Stromal cell of bone marrow (primary cell): ENCODE measurements at regions not wholly inside any gene's neighbourhood (a gene's known extent, or its start where the extent isn't known, plus 50 kb on each side); places are given as distances from the start of the nearest gene placed in this dataset.
"Not testable (repeated sequence)": the region's sequence is repeated elsewhere in the genome, so short reads cannot be mapped to it uniquely, and the experiment has no call there.

ENCODE experiments used
- DNase-seq: peaks from one replicate; pipeline ENCODE4 v3.0.0-alpha.2; 2012; ENCODE audit warnings: low read depth

DNA sequence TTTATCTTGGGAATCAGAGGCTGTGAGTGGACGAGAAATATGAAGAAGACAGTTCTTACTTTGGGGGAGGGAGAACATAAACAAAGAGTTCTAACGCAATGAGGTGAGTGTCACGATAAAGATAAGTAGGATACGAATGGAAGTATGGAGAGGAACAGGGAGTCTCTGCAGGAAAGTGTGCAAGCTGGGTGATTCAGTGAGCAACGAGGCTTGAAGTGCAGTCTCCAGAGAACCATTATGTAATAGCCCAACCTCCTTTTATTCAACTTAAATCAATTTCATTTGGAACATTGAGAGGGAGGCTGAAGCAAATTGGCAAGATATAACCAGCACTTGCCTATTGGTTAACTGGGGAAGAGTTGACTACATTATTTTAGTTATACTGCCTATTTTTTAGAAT is 99.3 kb upstream of the PLD5 start:
- no peak for DNase-seq

DNA sequence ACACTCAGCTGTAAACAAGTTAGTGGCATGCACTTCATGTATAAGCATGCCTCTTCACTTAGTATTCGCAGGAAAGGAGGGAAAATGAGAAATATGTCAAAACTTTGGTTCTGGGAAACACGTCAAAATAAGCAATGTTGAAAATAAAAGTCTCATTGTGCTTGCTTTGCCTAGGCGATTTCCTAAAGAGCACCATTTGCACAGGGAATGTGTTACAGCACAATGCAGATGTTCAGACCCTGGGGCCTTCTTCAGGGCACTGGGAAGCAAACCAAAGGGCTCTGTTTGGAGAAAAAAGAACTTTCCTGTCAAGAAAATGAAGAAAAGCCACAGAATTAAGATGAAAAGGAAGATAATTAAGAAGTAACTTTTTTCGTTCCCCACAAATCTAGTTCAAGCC is 98.6 kb upstream of the PLD5 start:
- no peak for DNase-seq

DNA sequence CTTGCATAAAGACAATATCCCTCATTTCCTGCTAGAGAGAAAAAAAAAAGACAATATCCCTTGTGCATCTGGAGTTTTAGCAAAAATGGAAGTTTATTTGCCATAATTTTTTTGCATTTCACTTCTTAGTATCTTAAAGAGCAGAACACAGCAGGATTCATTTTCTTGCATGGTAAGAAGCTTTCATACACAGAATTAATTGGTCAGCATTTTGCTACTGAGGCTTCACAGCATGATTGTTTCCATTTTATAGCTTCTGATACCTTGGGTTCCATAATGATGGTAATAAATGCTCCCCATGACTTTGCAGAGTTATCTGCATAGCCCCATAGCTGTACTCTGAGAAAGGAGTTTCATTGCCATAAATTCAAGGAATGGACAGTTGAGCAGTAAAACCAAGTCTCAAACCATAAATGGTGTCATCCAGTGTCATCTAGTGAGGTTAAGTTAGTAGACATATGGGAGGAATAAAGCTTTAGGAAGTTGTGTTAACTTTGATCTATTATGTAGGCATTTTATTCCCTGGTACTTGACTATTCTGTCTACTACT is 88.8 kb upstream of the PLD5 start:
- no peak for DNase-seq

DNA sequence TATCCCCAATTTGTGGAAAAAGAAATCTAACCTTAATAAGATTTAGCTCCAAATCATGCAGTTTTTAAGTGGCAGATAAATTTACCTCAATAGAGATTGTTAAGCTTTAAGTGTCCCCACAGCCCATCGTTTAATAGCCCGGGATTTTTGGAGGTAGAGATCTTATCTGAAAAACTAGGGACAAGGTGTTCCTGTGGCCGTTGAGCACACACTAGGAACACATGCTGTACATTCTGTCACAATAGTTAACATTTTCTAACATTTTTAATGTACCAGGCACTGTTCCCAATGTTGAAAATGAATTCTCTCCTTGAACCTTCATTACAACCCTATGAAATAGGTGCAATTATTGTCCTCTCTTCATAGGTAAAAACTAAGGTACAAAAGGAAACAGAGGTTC is 85.7 kb upstream of the PLD5 start:
- no peak for DNase-seq

DNA sequence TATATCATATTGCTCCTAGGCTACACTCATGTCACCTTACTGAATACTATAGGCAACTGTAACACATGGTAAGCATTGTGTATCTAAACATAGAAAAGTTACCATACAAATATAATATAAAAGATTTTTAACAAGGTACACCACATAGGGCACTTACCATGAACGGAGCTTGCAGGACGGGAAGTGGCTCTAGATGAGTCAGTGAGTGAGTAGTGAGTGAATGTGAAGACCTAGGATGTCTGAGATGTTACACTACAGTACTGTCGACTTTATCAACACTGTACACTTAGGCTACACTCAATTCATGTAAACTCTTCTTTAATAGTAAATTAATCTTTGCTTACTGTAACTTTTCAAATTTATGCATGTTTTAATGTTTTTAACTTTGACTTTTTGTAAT is 81.0 kb upstream of the PLD5 start:
- DNase-seq, result no peak

DNA sequence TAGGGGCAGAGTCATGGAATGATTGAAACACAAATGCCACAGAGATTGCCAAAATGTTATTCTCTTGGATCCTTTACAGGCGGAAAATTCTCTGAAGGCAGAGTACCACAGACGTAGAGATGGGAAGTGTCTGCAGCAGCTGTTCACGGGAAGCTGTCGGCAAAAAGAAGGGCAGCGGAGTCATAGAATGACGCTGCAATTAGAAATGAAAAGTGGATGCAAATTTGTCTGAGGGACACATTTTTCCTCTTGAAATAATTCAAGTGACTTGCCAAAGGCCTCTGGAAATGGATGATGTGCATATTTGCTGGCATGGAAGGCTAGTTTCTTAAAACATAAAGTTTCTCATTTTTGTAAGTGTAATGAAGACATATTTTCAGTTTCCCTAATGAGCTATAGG is 77.5 kb upstream of the PLD5 start:
- DNase-seq, result no peak

DNA sequence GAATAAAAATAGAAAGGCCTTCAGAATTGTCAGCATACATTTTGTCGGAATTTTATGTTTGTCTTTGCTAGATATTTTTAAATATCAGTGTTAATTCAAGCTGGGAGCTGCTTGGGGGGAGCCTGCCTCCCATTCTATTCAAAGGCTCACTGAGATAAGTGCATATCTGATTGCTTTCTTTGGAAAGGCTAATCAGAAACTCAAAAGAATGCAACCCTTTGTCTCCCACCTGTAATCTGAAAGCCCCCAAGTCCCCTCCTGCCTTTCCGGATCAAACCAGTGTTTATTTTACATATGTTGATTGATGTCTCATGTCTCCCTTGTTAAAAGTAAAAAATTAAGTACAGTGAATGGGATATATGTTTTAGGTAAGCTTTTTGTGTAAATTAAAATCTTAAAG is 69.3 kb upstream of the PLD5 start:
- DNase-seq, result not testable (repeated sequence)

DNA sequence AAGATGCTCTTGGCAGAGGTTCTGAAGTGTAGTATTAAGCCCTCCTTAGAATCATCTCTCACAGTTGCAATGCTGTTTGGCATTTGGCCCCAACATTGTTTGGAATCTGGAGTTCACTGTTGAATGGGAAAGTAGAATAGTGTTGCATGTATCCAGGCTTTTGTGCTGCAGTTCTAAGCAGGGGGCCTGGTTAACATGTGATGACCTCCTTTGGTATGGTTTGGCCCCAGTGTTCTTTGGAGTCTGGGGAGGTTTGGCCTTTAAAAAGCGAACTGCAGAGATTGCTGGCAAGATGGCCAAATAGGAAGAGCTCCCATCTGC is 61.8 kb upstream of the PLD5 start:
- DNase-seq, result no peak

DNA sequence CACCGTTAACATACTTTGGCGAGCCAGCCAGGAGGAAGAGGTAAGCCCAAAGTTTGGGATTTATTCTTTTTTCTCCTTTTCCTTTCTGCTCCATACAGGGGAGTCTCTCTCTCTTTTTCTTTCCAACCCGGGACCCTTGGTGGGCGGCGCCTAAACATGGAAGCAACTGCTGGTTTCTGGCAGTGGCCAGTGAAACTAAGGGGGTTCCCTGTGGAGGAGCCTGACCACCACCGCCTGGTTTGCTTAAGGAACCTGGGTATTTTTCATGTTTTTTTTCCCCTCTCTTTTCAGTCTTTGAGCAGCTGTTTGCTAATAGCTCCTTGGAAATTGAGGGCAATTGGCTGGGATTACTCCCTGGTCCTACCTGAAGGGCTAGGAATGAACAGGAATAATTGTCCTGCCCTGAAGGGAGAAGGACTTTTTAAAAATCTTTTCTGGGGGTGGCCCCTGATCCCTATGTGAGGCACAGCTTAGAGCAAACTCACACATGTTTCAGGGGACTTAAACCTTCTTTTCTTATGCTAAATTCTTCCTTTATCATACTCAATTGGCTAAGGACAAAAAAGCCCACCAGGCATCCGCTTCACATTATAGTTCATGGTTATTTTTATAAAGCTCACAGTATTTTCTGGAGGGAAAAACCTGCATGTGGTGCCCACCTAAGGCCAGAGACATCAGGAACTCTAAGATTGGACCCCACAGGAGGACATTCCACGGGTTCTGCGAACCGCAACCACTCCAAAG is 61.3 kb upstream of the PLD5 start:
- no peak for DNase-seq

DNA sequence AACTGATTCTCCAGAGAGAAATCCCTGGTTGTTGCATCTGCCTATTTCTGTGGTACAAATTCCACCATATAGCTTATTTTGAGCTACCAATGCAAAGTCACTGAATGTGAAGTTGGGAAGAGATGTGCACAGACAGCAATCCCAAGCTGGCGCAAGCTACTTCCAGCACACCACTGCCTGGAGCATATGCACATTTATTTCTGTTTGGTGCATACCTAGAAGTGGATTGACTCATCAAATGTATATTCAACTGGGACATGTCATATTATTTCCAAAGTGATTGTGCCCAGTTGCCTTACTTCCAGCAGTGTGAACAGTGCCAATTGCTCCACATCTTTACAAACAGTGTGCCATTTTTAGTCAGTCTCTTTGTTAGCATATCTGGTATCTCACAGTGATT is 58.2 kb upstream of the PLD5 start:
- DNase-seq, result no peak

DNA sequence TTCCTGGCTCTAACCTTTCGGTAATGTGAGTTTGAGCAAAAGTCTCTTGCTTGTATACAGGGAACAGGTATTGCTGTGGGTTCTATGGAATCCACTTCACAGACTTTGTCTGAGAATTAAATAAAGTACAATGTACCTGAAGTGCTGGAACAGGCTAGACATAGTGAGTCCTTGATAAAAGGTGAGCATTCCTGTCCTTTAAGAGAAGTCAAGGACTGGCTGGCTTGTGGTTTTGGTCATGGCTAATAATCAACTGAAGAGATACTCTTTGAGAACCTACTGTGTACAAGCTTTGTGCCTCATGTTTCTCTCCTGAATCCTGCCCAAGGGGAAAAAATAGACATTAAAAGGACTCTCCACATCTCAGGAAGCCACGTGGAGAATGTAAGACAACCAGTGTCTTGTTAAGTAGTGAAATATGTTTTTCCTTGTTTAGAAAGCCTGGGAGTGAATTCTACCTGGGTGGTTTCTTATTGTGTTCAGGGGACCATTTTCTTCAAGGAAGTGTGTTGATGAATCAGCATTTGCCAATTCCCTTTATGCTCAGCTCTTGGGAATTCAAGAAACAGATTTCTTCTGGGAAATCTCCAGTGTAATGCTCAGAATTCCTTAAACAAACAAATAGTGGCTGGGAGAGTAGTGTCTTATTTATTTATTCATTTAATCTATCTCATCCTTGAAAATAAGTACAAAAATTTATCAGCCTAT is 55.2 kb upstream of the PLD5 start:
- no peak for DNase-seq
